KOPT-K1 (cell line): ENCODE measurements at regions not wholly inside any gene's neighbourhood (a gene's known extent, or its start where the extent isn't known, plus 50 kb on each side); places are given as distances from the start of the nearest gene placed in this dataset.

Experiments used
- H3K27ac ChIP-seq: fragments of 200-600 bp; sonication (generic); 2 replicates; pipeline ENCODE4 v1.5.1; 2016; ENCODE audit warnings: antibody characterized with exemption, mild to moderate bottlenecking, low read depth, low read length; ENCODE audit not compliant: poor library complexity, severe bottlenecking
- H3K36me3 ChIP-seq: fragments of 200-600 bp; sonication (generic); 2 replicates; pipeline ENCODE4 v1.5.1; 2017; ENCODE audit warnings: antibody characterized with exemption, mild to moderate bottlenecking, low read length, moderate library complexity; ENCODE audit not compliant: insufficient read depth
- H3K9me3 ChIP-seq: fragments of 200-600 bp; sonication (generic); 2 replicates; pipeline ENCODE4 v1.5.1; 2017; ENCODE audit warnings: antibody characterized with exemption, low read length, mild to moderate bottlenecking; ENCODE audit not compliant: insufficient read depth, poor library complexity, severe bottlenecking

DNA sequence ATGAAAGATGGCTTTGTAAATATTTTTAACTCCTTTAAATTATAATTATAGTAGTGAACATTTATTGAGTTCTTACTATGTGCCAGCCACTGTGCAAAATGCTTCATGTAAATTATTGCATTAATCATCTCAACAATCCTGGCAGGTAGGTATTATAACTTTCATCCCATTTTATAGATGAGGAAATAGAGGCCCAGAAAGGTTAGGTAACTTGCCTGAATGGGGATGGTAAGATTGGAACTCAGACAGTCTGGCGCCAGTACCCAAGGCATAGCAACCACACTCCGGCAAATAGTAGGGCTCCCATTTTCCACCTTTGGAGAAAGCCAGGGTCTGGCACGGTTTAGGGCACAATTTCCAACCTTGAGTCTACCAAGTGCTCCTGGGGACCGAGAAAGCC is 129.8 kb downstream of the VEGFA start:
- Histone ChIP-seq H3K36me3 (no peaks in the 10 kb centered on the region), H3K27ac (no peak overlapping the region), H3K9me3 (no peaks in the 10 kb centered on the region)

DNA sequence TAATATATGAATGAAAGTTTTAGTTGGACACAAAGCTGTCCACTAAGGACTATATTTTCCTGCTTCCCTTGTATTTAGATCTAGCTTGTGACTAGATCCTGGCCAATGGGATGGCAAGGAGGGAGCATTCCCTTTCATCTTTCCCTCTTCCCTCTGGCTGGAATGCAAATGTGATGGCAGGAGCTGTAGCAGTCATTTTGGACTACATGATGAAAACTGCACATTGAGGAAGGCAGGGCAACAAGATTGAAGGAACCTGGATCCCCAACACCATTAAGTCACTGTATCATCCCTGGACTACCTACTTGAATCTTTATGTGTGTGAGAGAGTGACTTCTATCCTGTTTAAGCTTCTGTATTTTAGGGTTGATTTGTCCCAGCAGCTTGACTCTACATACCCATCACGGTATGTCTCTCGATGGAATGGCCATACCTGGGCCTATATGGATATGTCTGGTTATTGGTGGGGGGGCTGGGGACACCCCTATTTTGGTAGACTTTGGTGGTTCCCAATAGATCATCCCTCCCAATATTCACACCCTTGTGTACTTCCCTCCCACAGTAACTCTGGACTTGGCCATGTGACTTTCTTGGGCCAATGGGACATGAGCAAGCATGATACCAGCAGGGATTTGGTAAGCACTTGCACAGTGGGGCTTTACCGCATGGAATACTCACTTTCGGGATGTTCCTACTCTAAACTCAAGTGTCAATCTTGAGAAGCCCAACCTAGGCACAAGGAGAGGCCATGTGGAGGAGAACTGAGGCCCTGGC is 128.5 kb downstream of the VEGFA start:
- Histone ChIP-seq H3K36me3 (no peaks in the 10 kb centered on the region), H3K27ac (no peak overlapping the region), H3K9me3 (no peaks in the 10 kb centered on the region)

DNA sequence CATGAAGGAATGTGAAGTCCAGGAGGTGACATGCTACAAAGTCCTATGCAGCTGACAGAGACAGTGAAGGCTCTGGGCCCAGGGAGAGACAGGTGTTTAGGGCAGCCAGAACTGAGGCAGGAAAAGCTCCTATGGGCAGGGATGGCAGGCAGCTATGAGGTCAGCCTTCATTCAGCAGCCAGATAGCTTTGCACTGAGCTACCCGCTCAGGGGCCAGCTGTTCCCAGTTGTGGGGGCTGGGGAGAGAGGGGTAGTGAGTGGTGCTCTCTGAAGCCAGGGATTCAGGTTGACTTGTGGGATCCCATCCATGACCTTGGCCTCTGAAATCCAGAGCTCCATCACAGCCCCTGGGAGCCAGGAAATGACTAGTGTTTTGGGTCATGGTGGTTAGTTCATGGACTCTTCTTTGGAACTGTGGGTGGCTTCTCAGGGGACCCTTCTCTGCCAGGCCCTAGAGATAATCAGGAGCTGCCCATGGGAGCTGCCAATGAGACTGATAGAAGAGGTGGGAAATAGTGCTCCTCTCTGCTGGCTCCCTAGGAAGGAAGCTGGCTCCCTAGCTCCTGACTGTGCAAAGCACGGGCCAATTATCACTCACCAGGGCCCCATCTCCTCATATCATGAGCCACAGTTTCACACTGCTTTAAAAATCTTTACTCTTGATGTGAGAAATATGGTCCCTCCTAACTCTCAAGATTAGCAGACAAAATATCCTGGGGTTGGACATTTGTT is 127.7 kb downstream of the VEGFA start:
- Histone ChIP-seq H3K9me3 (no peaks in the 10 kb centered on the region), H3K27ac (no peak overlapping the region), H3K36me3 (no peaks in the 10 kb centered on the region)

DNA sequence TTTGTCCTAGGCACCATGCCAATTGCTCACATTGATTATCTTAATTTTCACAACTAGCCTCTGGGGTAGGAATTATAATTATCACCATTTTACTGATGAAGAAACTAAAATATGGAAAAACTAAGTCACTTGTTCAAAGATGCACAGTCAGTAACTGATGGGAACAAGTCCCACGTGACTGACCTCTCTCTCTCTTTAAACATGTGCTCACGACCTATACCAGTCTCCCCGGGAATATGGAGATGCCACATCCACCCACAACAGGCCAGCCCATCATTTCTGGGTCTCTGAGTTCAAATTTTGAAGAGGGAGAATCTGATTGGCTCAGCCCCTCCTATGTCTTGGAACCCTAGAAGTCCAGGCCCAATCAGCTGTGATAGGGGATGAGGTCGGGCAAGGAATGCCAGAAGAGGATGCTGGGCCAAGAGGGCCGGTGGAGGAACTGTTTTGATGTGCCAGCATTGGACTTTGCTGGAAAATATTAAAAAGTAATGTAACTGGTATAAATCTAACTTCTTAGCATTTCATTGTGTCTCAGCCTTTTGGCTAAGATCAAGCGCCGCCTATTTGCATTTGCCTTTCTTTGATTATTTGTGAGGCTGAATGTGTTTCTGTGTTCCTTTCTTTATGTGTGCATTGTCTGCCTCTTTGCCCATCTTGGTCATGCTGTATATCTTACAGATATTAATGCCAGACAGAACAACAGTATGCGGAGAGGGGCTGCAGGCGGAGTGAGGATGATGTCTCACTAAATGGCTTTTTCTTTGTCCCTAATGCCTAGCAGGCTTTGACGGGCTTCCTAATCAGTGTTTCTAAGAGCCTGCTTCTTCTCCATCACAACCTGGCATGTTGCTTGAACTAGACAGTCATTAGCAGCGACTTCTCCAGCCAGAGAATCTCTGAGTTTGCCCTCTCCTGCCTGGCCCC is 126.6 kb downstream of the VEGFA start:
- Histone ChIP-seq H3K36me3 (no peaks in the 10 kb centered on the region), H3K27ac (no peak overlapping the region), H3K9me3 (no peaks in the 10 kb centered on the region)

DNA sequence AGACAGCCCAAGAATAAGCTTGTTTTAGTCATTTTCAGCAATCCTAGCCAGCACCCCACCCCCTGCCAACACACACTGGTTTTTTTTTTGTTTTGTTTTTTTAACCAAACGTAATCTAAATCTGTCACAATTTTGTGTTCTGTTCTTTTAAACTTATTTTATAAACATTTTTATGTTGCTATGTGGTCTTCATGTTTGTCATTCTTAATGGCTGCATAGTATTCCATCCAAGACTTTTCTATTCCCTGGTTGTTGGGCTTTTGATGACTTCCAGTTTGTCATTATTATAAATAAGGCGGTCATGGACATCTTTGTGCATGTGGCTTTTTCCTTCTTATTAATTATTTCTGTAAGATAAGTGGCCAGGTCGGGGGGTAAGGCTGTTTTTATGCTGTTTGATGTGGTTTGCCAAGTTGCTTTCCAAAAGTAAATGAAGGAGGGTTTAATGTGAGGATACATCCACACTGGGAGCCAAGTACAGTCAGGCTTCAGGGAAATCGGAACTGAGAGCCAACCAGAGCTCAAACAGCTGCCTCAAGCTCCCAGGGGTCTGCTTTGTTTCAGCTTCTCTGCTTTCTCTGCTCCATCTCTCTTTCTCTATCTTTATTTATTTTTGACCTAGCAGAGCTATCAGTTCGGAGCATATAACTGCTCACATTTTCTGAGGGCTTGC is 125.8 kb downstream of the VEGFA start:
- no peak overlapping the region for H3K27ac ChIP-seq
- H3K36me3 ChIP-seq, result no peaks in the 10 kb centered on the region
- H3K9me3 ChIP-seq, result no peaks in the 10 kb centered on the region

DNA sequence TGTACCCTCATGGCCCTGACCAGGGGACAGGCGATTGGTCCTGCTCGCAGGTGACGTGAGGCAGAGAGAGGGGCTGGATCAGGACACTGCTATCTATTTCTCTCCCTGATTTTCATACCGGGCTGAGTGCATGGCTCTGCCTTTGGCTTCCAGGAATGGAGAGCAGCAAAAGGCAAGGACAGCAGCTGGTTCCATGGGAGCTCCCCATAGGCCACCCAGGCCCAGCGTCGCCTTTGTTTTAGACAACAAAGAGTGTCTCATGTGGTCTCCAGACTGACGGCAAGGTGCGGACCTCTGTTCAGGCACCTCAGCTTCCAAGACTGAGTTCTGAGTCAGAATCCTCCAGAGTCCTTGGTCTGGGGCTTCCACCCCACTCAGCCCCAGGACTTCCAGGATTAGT is 123.1 kb downstream of the VEGFA start:
- Histone ChIP-seq H3K27ac (no peak overlapping the region), H3K9me3 (no peaks in the 10 kb centered on the region), H3K36me3 (no peaks in the 10 kb centered on the region)

DNA sequence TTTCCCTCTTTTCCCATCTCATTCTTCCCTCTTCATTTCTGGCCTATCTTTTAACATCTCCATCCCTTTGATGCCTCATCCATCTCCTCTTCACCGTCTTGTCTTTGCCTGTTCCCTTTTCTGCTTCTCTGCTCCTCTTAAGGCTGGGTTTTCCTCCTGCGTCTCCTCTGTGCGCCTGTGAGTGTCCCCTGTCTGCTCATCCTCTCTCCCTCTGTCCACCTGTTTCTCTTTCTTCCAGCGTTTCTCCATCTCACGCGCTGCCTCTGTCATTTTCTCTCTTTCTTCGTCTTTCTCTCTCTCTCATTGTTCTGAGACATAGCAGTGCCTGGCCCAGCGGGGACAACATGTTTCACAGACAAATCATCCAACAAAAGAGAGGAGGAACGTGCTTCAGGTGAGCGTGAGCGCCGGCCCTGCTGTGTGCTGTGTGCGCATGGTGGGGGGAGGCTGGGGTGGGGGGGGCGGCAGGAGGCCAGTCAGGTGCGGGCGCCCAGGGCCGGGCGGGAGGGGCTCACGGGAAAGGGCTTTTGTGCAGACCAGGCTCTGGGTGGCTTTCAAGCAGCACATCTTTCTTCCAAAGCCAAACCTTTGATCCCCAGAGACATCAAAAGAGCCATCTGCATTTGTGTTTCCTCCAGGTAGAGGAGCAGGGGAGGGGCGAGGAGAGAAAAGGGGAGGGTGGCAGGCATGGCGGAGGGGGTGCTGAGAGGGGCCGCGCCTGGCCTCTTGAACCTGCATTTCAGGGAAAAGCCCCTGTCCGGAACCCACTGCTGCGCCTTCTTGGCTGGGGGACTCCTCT is 121.3 kb downstream of the VEGFA start:
- H3K9me3 ChIP-seq, result no peaks in the 10 kb centered on the region
- no peaks in the 10 kb centered on the region for H3K36me3 ChIP-seq
- no peak overlapping the region for H3K27ac ChIP-seq

DNA sequence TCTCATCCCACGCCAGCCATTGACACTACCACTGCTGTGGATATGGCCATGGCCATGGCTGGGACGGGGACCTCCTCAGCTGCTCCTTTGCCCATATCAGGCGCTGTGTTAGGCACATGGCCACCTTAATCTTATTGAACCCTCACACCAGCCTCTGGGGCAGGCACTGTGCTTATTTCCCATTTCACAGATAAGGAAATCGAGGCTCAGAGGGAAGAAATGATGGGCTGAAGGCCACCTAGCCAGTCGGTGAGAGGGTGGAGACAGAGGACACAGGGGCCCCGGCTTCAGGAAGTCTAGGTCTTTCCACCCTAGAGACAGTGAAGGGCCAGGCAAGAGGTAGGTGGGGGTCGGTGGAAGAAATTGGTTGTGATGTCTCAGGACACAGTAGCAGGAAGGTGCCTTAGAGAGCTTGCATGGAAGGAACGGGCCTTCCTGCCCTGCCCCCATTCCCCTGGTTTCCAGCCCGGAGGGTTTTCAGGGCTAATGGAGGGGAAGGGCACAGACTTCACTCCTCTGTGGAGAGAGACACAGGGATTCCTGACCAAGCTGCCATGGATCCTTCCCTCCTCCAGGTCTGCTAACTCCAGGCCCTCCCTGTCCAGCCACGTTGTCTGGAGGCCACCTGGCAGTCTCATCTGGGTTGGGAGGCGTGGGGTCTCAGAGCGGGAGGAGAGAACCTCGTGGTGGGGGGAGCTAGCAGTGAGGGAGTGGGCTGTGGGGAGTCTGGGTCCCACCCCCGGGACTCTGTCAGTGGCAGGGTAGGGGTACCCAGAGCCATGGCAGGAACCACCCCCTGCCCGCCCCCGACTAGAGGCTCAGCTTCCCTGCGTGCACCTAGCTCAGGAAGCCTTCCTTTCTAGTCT is 120.4 kb downstream of the VEGFA start:
- H3K9me3 ChIP-seq, result no peaks in the 10 kb centered on the region
- H3K36me3 ChIP-seq, result no peaks in the 10 kb centered on the region
- no peak overlapping the region for H3K27ac ChIP-seq

DNA sequence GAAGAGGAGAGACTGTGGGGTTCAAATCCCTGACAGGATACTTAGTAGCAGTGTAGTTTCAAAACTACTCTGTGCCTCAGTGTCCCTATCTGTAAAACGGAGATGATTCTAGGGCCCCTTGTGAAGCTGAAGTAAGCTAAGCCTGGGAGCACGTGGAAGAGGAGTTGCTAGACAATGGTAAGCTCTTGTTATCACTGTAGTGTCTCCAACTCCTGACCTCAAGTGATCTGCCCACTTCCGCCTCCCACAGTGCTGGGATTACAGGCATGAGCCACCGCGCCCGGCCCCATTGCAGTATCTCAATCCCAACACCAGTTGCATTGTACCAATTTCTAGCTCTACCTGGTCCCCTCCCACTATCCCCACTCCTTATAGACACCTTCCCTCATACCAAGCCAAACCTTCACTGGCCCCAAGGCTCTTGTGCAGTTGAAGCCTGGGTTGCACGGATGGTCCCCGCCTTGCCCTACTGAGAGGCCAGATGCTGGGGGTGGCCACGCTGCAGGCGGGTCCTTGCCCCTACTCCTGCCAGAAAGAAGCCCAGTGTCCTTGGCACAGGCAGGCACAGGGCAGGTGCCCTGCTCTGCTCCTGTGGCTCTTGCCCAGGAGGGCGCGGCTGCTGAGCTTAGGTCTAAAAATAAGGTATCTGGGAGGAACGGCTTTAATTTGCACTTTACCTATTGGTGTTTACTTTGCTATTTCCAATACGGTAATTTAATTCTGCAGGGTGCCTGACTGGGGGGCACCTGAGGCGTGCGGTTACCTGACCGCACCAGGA is 118.1 kb downstream of the VEGFA start:
- Histone ChIP-seq H3K27ac (no peak overlapping the region), H3K36me3 (no peaks in the 10 kb centered on the region), H3K9me3 (no peaks in the 10 kb centered on the region)

DNA sequence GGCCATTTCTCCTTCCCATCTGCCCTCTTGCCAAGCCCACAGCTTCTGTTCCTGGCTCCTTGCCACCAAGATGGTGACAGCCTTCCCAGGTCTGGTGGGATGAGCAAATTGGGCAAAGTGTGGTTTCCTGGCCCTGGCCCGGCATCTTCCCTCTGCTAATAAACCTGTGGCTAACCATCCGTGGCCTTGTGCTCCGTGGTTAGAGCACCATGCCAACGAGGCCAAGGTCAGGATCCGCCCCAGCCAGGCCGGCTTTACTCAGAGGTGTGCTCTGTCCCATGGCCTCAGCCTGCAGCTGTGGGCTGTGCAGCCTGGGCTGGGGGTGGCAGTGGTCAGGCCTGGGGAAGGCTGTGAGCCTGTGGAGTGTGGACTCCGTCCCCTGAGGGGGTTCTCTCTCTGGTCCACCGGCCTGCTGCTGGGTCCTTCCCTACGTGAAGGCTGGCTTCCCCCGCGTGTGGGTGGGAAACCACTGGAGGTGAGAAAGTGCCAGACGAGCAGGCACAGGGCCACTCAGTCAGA is 117.4 kb downstream of the VEGFA start:
- Histone ChIP-seq H3K9me3 (no peaks in the 10 kb centered on the region), H3K36me3 (no peaks in the 10 kb centered on the region), H3K27ac (no peak overlapping the region)

DNA sequence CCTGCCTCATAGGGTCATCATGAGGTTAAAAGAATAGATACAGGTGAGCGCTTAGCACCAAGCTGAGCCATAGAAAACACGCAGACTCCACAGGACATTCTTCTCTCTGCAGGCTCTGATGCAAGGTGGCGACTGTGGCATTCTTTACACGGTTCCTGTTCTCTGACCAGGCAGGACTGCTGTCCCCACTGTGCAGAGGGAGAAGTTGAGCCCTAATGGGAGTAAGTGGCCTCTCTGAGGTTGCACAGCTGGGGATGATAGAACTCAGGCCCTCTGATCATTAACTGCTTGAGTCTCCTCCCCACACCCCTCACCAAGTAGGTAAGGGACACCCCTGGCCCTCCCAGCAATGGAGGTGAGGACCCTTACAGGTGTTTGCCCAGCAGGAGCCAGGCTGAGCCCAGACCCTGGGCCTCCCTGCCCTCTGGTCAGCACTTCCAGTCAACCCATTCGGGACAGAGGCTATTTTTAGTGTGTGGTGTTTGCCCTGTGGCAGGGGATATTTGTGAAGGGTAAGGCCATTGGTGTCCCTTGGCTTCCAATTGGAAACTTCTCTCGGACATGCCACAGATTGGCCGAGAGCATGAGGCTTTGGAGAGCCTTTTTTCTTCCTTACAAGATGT is 116.8 kb downstream of the VEGFA start:
- H3K36me3 ChIP-seq, result no peaks in the 10 kb centered on the region
- no peak overlapping the region for H3K27ac ChIP-seq
- H3K9me3 ChIP-seq, result no peaks in the 10 kb centered on the region

DNA sequence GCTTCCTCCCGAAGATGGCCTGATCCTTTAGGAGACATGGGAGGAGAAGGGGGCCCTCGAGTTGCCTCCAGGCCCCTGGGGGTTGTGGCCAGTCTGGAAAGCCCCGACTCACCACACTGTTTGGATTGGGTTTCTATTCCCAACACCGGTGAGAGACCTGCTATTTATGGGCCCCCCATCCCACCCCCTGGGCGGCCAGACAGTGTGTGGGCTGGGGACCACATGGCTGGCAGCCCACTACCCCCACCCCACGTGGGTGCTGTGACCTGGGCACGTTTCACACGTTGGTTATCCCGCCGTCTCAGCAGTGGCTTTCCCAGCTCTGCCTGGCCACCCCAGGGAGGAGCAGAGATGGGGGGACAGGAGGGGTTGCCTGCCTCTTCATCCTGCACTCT is 116.1 kb downstream of the VEGFA start:
- no peak overlapping the region for H3K27ac ChIP-seq
- H3K36me3 ChIP-seq, result no peaks in the 10 kb centered on the region
- H3K9me3 ChIP-seq, result no peaks in the 10 kb centered on the region
